Neural progenitor cell (in vitro differentiated cells): ENCODE measurements at regions not wholly inside any gene's neighbourhood (a gene's known extent, or its start where the extent isn't known, plus 50 kb on each side); places are given as distances from the start of the nearest gene placed in this dataset.

Source experiments
- DNase-seq: peaks from one replicate; pipeline ENCODE4 v3.0.0-alpha.2; 2016; ENCODE audit warnings: low spot score
- H2AFZ ChIP-seq: fragments of 200-600 bp; sonication (generic); replicated peaks from 2 replicates; pipeline ENCODE4 v1.6.1; 2016; ENCODE audit warnings: antibody characterized with exemption
- H3F3A ChIP-seq: fragments of 200-600 bp; sonication (generic); 2 replicates; pipeline ENCODE4 v1.6.1; 2016; ENCODE audit warnings: antibody characterized with exemption, low read depth
- H3K27ac ChIP-seq: fragments of 200-600 bp; sonication (generic); 2 replicates; pipeline ENCODE4 v1.5.1; 2016; ENCODE audit warnings: mild to moderate bottlenecking
- H3K27me3 ChIP-seq: fragments of 200-600 bp; sonication (generic); 2 replicates; pipeline ENCODE4 v1.6.1; 2016; ENCODE audit warnings: mild to moderate bottlenecking, moderate library complexity
- H3K36me3 ChIP-seq: fragments of 200-600 bp; sonication (generic); 2 replicates; pipeline ENCODE4 v1.5.1; 2016
- H3K4me1 ChIP-seq: fragments of 200-600 bp; sonication (generic); 2 replicates; pipeline ENCODE4 v1.6.1; 2016; ENCODE audit warnings: mixed run types
- H3K4me2 ChIP-seq: fragments of 200-600 bp; sonication (generic); 2 replicates; pipeline ENCODE4 v1.6.1; 2016
- H3K4me3 ChIP-seq: fragments of 200-600 bp; sonication (generic); 2 replicates; pipeline ENCODE4 v1.5.1; 2016
- H3K79me2 ChIP-seq: fragments of 200-600 bp; sonication (generic); 2 replicates; pipeline ENCODE4 v1.6.1; 2016; ENCODE audit warnings: low read depth
- H3K9ac ChIP-seq: fragments of 200-600 bp; sonication (generic); 2 replicates; pipeline ENCODE4 v1.6.1; 2016
- H3K9me3 ChIP-seq: fragments of 200-600 bp; sonication (generic); 2 replicates; pipeline ENCODE4 v1.5.1; 2016; ENCODE audit warnings: low read depth
- H4K20me1 ChIP-seq: fragments of 200-600 bp; sonication (generic); 2 replicates; pipeline ENCODE4 v1.6.1; 2016; ENCODE audit warnings: low read depth
- H3K27ac Mint-ChIP-seq: 3 replicates; pipeline ENCODE4 v1.8.0; 2021; ENCODE audit warnings: mixed read lengths
- H3K27me3 Mint-ChIP-seq: 2 replicates; pipeline ENCODE4 v1.8.0; 2022; ENCODE audit warnings: low read depth, mild to moderate bottlenecking, inconsistent platforms, moderate library complexity, mixed read lengths; ENCODE audit not compliant: insufficient read depth
- H3K36me3 Mint-ChIP-seq: 3 replicates; pipeline ENCODE4 v1.8.0; 2021; ENCODE audit warnings: mixed read lengths
- H3K4me1 Mint-ChIP-seq: 3 replicates; pipeline ENCODE4 v1.8.0; 2021; ENCODE audit warnings: mixed read lengths
- H3K4me3 Mint-ChIP-seq: 3 replicates; pipeline ENCODE4 v1.8.0; 2021; ENCODE audit warnings: mild to moderate bottlenecking, moderate library complexity, mixed read lengths
- H3K9me3 Mint-ChIP-seq: 3 replicates; pipeline ENCODE4 v1.8.0; 2020; ENCODE audit warnings: mixed read lengths
- CTCF ChIP-seq: fragments of 200-600 bp; sonication (generic); IDR thresholded peaks from 2 replicates; pipeline ENCODE4 v1.5.1; 2017; ENCODE audit warnings: antibody characterized with exemption, mild to moderate bottlenecking
- EZH2 ChIP-seq: fragments of 200-600 bp; sonication (generic); IDR thresholded peaks from 2 replicates; pipeline ENCODE4 v1.6.1; 2017; ENCODE audit warnings: antibody characterized with exemption, mild to moderate bottlenecking, moderate library complexity
- EZH2phosphoT487 ChIP-seq: fragments of 200-600 bp; sonication (generic); IDR thresholded peaks from 2 replicates; pipeline ENCODE4 v1.6.1; 2017; ENCODE audit warnings: antibody characterized with exemption

GRCh38 chr2:228503731-228504130 is 322.2 kb upstream of the SPHKAP start:
- no peak for DNase-seq
- Histone ChIP-seq H3K9me3 (no peaks in the 10 kb centered on the region), H3K9ac (no peak overlapping the region), H3K4me1 (peaks cover 3% of the 10 kb centered on the region), H3K36me3 (no peaks in the 10 kb centered on the region), H3K4me3 (no peak overlapping the region), H3K79me2 (no peaks in the 10 kb centered on the region), H3K4me2 (no peak overlapping the region), H3K27me3 (no peaks in the 10 kb centered on the region), H4K20me1 (no peaks in the 10 kb centered on the region), H3F3A (no peaks in the 10 kb centered on the region), H2AFZ (no peak overlapping the region), H3K27ac (no peak overlapping the region)
- Mint-ChIP-seq H3K27me3 (no peaks in the 10 kb centered on the region), H3K9me3 (no peaks in the 10 kb centered on the region), H3K36me3 (no peaks in the 10 kb centered on the region), H3K4me3 (no peak overlapping the region), H3K4me1 (no peaks in the 10 kb centered on the region), H3K27ac (no peak overlapping the region)
- TF ChIP-seq EZH2phosphoT487 (no peak), EZH2 (no peak), CTCF (no peak)

- Histone ChIP-seq H3K79me2 (no peaks in the 10 kb centered on the region), H4K20me1 (no peaks in the 10 kb centered on the region), H3K4me1 (no peaks in the 10 kb centered on the region), H3K36me3 (no peaks in the 10 kb centered on the region), H2AFZ (no peak overlapping the region), H3K27me3 (no peaks in the 10 kb centered on the region), H3K9me3 (no peaks in the 10 kb centered on the region), H3K4me3 (no peak overlapping the region), H3K27ac (no peak overlapping the region), H3K9ac (no peak overlapping the region), H3F3A (no peaks in the 10 kb centered on the region), H3K4me2 (no peak overlapping the region)
- Mint-ChIP-seq H3K27ac (no peak overlapping the region), H3K4me1 (no peaks in the 10 kb centered on the region), H3K27me3 (no peaks in the 10 kb centered on the region), H3K36me3 (no peaks in the 10 kb centered on the region), H3K9me3 (no peaks in the 10 kb centered on the region), H3K4me3 (no peak overlapping the region)
- DNase-seq: no peak
- TF ChIP-seq EZH2phosphoT487 (no peak), CTCF (no peak), EZH2 (no peak)
These were observed 312.4 kb upstream of the SPHKAP start for GRCh38 chr2:228493852-228494251.

- TF ChIP-seq CTCF (no peak), EZH2 (no peak), EZH2phosphoT487 (no peak)
- Mint-ChIP-seq H3K36me3 (no peaks in the 10 kb centered on the region), H3K9me3 (peaks cover 2% of the 10 kb centered on the region), H3K27me3 (no peaks in the 10 kb centered on the region), H3K4me1 (no peaks in the 10 kb centered on the region), H3K27ac (no peak overlapping the region), H3K4me3 (no peak overlapping the region)
- no peak overlapping the region for H3K27ac ChIP-seq
- no peak for DNase-seq
- no peak overlapping the region for H3K4me3 ChIP-seq
- no peak overlapping the region for H3K9ac ChIP-seq
- no peaks in the 10 kb centered on the region for H3K4me1 ChIP-seq
- no peak overlapping the region for H2AFZ ChIP-seq
- H3K79me2 ChIP-seq: no peaks in the 10 kb centered on the region
- H4K20me1 ChIP-seq: no peaks in the 10 kb centered on the region
- no peaks in the 10 kb centered on the region for H3K27me3 ChIP-seq
- no peak overlapping the region for H3K4me2 ChIP-seq
- no peaks in the 10 kb centered on the region for H3K9me3 ChIP-seq
- no peaks in the 10 kb centered on the region for H3F3A ChIP-seq
- H3K36me3 ChIP-seq: no peaks in the 10 kb centered on the region
These were observed 297.5 kb upstream of the SPHKAP start for GRCh38 chr2:228479014-228479413.

- Mint-ChIP-seq H3K9me3 (no peaks in the 10 kb centered on the region), H3K4me3 (no peak overlapping the region), H3K4me1 (no peaks in the 10 kb centered on the region), H3K27me3 (no peaks in the 10 kb centered on the region), H3K36me3 (no peaks in the 10 kb centered on the region), H3K27ac (no peak overlapping the region)
- TF ChIP-seq CTCF: no peak
- no peak for TF ChIP-seq EZH2phosphoT487
- TF ChIP-seq EZH2: no peak
- Histone ChIP-seq H3K27me3 (no peaks in the 10 kb centered on the region), H3K9ac (no peak overlapping the region), H3K9me3 (no peaks in the 10 kb centered on the region), H3K4me1 (no peaks in the 10 kb centered on the region), H4K20me1 (no peaks in the 10 kb centered on the region), H2AFZ (no peak overlapping the region), H3F3A (no peaks in the 10 kb centered on the region), H3K27ac (no peak overlapping the region), H3K36me3 (no peaks in the 10 kb centered on the region), H3K79me2 (no peaks in the 10 kb centered on the region), H3K4me2 (no peak overlapping the region), H3K4me3 (no peak overlapping the region)
- DNase-seq: no peak
These were observed 293.0 kb upstream of the SPHKAP start for GRCh38 chr2:228474466-228474865.
